ENCODE measurements at regions not wholly inside any gene's neighbourhood (a gene's known extent, or its start where the extent isn't known, plus 50 kb on each side); places are given as distances from the start of the nearest gene placed in this dataset.
"Not testable (repeated sequence)": the region's sequence is repeated elsewhere in the genome, so short reads cannot be mapped to it uniquely, and the experiment has no call there.

GRCh38 chr3:195967387-195967720 lies 59.0 kb upstream of the TNK2 start:
- H3K4me1 ChIP-seq; H3K27ac ChIP-seq; H3K9me3 ChIP-seq; DNase-seq; H3K27me3 ChIP-seq; intact Hi-C loops (cut with DNase I); H3K4me3 ChIP-seq: not testable (repeated sequence)
- H3K36me3 ChIP-seq, result peaks cover 70% of the 10 kb centered on the region
- ATAC-seq, result peak; percentile 6

DNA sequence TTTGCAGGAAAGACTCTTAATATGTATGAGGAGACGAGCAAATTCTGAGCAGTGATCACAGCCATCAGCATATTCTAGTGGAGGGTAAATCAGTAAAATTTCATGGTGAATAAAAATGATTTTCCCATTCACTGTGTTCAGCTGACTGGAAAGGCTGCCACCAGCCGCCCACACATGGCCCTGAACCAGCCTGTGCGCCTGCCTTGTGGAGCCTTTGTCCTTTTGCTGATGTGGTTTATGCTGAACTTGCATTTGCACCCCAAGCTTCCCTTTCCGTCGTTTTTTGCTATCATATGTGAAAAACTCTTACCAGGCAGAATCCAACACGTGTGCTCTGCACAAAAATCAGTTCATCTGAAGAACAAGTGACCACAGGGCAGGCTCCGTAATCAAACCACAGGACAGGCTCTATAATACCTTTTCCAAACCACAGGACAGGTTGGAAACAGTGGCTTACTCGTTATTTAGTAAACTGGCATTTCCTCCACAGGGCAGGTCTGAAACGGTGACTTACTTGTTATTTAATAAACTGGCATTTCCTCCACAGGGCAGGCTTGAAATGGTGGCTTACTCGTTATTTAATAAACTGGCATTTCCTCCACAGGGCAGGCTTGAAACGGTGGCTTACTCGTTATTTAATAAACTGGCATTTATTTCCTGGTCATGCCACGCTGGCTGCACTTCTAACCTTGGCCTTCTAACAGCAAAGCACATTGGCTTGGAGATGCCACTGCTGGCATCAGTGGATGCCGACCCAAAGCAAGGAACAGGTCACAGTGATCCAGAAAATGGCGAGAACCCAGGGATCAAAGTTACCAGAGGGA lies 58.4 kb upstream of the TNK2 start:
- peak; percentile 19 for ATAC-seq
- H3K36me3 ChIP-seq, result peaks cover 69% of the 10 kb centered on the region
- H3K27ac ChIP-seq; DNase-seq; H3K9me3 ChIP-seq; H3K4me3 ChIP-seq; intact Hi-C loops (cut with DNase I); H3K27me3 ChIP-seq; H3K4me1 ChIP-seq: not testable (repeated sequence)

GRCh38 chr3:195965217-195965616 lies 56.9 kb upstream of the TNK2 start:
- H3K4me1 ChIP-seq; H3K27ac ChIP-seq; DNase-seq; H3K4me3 ChIP-seq; intact Hi-C loops (cut with DNase I); H3K9me3 ChIP-seq; H3K27me3 ChIP-seq; ATAC-seq: not testable (repeated sequence)
- H3K36me3 ChIP-seq, result peaks cover 53% of the 10 kb centered on the region

DNA sequence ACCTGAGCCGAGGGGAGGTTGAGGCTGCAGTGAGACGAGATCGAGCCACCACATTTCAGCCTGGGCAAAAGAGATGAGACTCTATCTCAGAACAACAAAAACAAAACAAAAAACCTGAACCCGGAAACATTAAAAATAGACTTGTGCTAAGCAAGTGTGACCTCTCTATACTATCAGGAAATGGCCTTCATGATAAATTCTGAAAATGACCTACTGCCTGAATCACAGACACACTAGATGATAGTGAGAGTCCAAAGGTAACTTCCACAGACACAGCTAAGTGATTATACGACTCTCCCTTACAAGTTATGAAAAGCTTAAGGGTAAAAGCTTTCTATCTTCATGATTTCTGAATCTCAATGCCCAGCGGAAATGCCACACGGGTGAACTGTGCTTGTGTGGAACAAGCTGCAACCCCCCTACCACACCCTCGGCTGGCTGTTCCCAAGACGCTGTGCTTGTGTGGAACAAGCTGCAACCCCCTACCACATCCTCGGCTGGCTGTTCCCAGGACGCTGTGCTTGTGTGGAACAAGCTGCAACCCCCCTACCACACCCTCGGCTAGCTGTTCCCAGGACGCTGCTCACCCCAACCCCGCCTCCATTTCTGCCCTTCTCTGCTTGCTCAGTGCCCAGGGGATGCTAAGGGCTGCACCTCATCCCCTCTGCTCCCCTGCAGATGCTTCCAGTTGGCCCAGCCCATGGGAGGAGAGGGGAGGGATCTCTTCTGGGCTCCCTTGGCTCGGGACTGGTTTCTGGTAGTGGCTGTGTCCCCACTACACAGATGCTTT lies 56.2 kb upstream of the TNK2 start:
- H3K9me3 ChIP-seq; intact Hi-C loops (cut with DNase I); ATAC-seq; DNase-seq; H3K27ac ChIP-seq; H3K4me1 ChIP-seq; H3K27me3 ChIP-seq; H3K4me3 ChIP-seq: not testable (repeated sequence)
- H3K36me3 ChIP-seq, result peaks cover 47% of the 10 kb centered on the region

DNA sequence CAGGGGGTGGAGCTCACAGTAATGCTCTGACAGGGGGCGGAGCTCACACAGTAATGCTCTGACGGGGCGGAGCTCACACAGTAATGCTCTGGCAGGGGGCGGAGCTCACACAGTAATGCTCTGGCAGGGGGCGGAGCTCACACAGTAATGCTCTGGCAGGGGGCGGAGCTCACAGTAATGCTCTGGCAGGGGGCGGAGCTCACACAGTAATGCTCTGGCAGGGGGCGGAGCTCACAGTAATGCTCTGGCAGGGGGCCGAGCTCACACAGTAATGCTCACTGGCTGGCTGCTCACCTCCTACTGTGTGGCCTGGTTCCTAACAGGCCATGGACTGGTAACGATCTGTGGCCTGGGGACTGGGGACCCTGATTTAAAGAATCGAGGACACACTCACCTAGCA lies 53.9 kb upstream of the TNK2 start:
- H3K27ac ChIP-seq; intact Hi-C loops (cut with DNase I); ATAC-seq: not testable (repeated sequence)

GRCh38 chr3:195960971-195961775 lies 52.8 kb upstream of the TNK2 start:
- ATAC-seq; H3K4me3 ChIP-seq; DNase-seq; H3K9me3 ChIP-seq; H3K27ac ChIP-seq; intact Hi-C loops (cut with DNase I); H3K27me3 ChIP-seq; H3K4me1 ChIP-seq: not testable (repeated sequence)
- peaks cover 39% of the 10 kb centered on the region for H3K36me3 ChIP-seq

More for the DNA sequence above, 53.9 kb upstream of the TNK2 start:
- not testable (repeated sequence) for H3K27me3 ChIP-seq, H3K4me3 ChIP-seq, H3K4me1 ChIP-seq, DNase-seq, H3K9me3 ChIP-seq
- peaks cover 45% of the 10 kb centered on the region for H3K36me3 ChIP-seq

- intact Hi-C loops (cut with DNase I); H3K27ac ChIP-seq; ATAC-seq; H3K27me3 ChIP-seq; H3K4me1 ChIP-seq; H3K4me3 ChIP-seq; H3K9me3 ChIP-seq; DNase-seq: not testable (repeated sequence)
- H3K36me3 ChIP-seq, result peaks cover 29% of the 10 kb centered on the region
Observed at GRCh38 chr3:195960164-195960563, 51.8 kb upstream of the TNK2 start.

- H3K4me3 ChIP-seq; H3K27ac ChIP-seq; H3K9me3 ChIP-seq; H3K4me1 ChIP-seq; DNase-seq; H3K27me3 ChIP-seq; intact Hi-C loops (cut with DNase I): not testable (repeated sequence)
- peak; percentile 10 for ATAC-seq
- peaks cover 23% of the 10 kb centered on the region for H3K36me3 ChIP-seq
Observed at GRCh38 chr3:195959367-195960157, 51.2 kb upstream of the TNK2 start.

DNA sequence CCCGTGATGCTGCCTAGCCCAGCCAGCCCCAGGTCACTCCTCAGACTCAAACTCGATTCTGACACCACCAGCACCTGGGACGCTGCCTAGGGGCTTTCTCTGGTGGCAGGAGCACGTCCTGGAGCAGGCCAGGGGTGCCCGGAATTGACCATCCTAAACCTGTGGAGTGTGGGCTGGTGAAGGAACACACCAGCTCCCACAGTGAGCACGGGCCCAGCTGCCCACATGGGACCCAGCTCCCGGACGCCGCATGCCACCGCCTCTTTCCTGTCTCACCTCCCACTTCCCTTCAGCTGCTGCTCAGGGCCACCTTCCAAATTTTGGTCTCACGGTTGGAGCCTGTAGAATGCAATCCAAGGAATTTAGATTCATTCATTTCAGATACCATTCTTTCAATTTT lies 50.4 kb upstream of the TNK2 start:
- H3K4me1 ChIP-seq; H3K27me3 ChIP-seq; H3K9me3 ChIP-seq; H3K27ac ChIP-seq; intact Hi-C loops (cut with DNase I); H3K4me3 ChIP-seq; ATAC-seq; DNase-seq: not testable (repeated sequence)
- peaks cover 18% of the 10 kb centered on the region for H3K36me3 ChIP-seq
